Fibroblast of lung (primary cell): ENCODE measurements at regions not wholly inside any gene's neighbourhood (a gene's known extent, or its start where the extent isn't known, plus 50 kb on each side); places are given as distances from the start of the nearest gene placed in this dataset.

ENCODE experiments used
- DNase-seq, 2 donors: peaks; one replicate each; pipeline versions ENCODE4 v3.0.0 to v3.0.0-alpha.2; 2010; ENCODE audit warnings: low read depth in 2 of 2
- H2AFZ ChIP-seq: 2 replicates; pipeline ENCODE4 v1.5.1; 2012; ENCODE audit warnings: low read length, control low read depth, inconsistent platforms
- H3K27ac ChIP-seq: 2 replicates; pipeline ENCODE4 v1.5.1; 2011; ENCODE audit warnings: low read length, control low read depth; ENCODE audit not compliant: insufficient read depth
- H3K27me3 ChIP-seq: 2 replicates; pipeline ENCODE4 v1.5.1; 2011; ENCODE audit warnings: mild to moderate bottlenecking, low read length; ENCODE audit not compliant: control insufficient read depth, insufficient read depth
- H3K36me3 ChIP-seq: 2 replicates; pipeline ENCODE4 v1.5.1; 2011; ENCODE audit warnings: low read length; ENCODE audit not compliant: control insufficient read depth, insufficient read depth
- H3K4me1 ChIP-seq: 2 replicates; pipeline ENCODE4 v1.5.1; 2011; ENCODE audit warnings: low read length; ENCODE audit not compliant: control insufficient read depth, insufficient read depth; ENCODE audit errors: extremely low read depth
- H3K4me2 ChIP-seq: 2 replicates; pipeline ENCODE4 v1.5.1; 2011; ENCODE audit warnings: low read length, control low read depth; ENCODE audit not compliant: insufficient read depth; ENCODE audit errors: extremely low read depth
- H3K4me3 ChIP-seq, 4 experiments: fragments of 200-600 bp in 1 of 4; sonication (generic) in 1 of 4; replicated peaks in 1 of 4; 2 replicates each; pipeline ENCODE4 v1.5.1; 2011 to 2016; ENCODE audit warnings: low read length in 4 of 4, low read depth in 3 of 4, mild to moderate bottlenecking in 3 of 4, control low read depth in 2 of 4, inconsistent platforms in 1 of 4, mixed read lengths in 1 of 4; ENCODE audit not compliant: insufficient read depth in 1 of 4; ENCODE audit errors: control extremely low read depth in 1 of 4
- H3K79me2 ChIP-seq: 2 replicates; pipeline ENCODE4 v1.5.1; 2012; ENCODE audit warnings: mild to moderate bottlenecking, low read length, inconsistent platforms; ENCODE audit not compliant: control insufficient read depth, insufficient read depth
- H3K9ac ChIP-seq: 2 replicates; pipeline ENCODE4 v1.5.1; 2011; ENCODE audit warnings: mild to moderate bottlenecking, low read length, control low read depth; ENCODE audit not compliant: insufficient read depth
- H3K9me3 ChIP-seq: 2 replicates; pipeline ENCODE4 v1.5.1; 2012; ENCODE audit warnings: low read depth, low read length; ENCODE audit not compliant: control insufficient read depth, insufficient read depth
- H4K20me1 ChIP-seq: 2 replicates; pipeline ENCODE4 v1.5.1; 2011; ENCODE audit warnings: low read length; ENCODE audit not compliant: control insufficient read depth, insufficient read depth; ENCODE audit errors: extremely low read depth
- CTCF ChIP-seq, 2 donors: IDR thresholded peaks in 1 of 2; conservative IDR thresholded peaks in 1 of 2; 1 replicate in 1 of 2; 2 replicates in 1 of 2; pipeline ENCODE4 v1.5.1; 2011 to 2012; ENCODE audit warnings: low read length in 2 of 2, control low read depth in 1 of 2, inconsistent platforms in 1 of 2, low read depth in 1 of 2, mild to moderate bottlenecking in 1 of 2
- EZH2 ChIP-seq: IDR thresholded peaks from 2 replicates; pipeline ENCODE4 v1.5.1; 2012; ENCODE audit warnings: low read length, control low read depth, mild to moderate bottlenecking; ENCODE audit errors: missing control alignments

- Histone ChIP-seq H3K9ac (no peak overlapping the region), H3K4me3 (no peak overlapping the region), H3K36me3 (no peaks in the 10 kb centered on the region), H3K4me1 (no peaks in the 10 kb centered on the region), H3K4me2 (no peak overlapping the region), H3K79me2 (no peaks in the 10 kb centered on the region), H3K9me3 (no peaks in the 10 kb centered on the region), H4K20me1 (no peaks in the 10 kb centered on the region), H2AFZ (no peak overlapping the region), H3K27ac (no peak overlapping the region), H3K27me3 (no peaks in the 10 kb centered on the region)
- no peak for DNase-seq
- no peak for TF ChIP-seq EZH2
- TF ChIP-seq CTCF (conservative IDR thresholded peaks at IDR 0.05 in 1 of 2, IDR thresholded peaks at IDR 0.05 in 1 of 2; ENCODE audit: low read depth in 1 of 2, low read length in 2 of 2): no peak
These were observed 984.5 kb downstream of the TSN start for GRCh38 chr2:122739732-122740593.

- no peak for DNase-seq
- Histone ChIP-seq H3K79me2 (no peaks in the 10 kb centered on the region), H3K36me3 (no peaks in the 10 kb centered on the region), H2AFZ (no peak overlapping the region), H4K20me1 (no peaks in the 10 kb centered on the region), H3K9ac (no peak overlapping the region), H3K9me3 (no peaks in the 10 kb centered on the region), H3K4me3 (no peak overlapping the region), H3K4me2 (no peak overlapping the region), H3K27me3 (no peaks in the 10 kb centered on the region), H3K27ac (no peak overlapping the region), H3K4me1 (no peaks in the 10 kb centered on the region)
- TF ChIP-seq EZH2: no peak
- no peak for TF ChIP-seq CTCF (conservative IDR thresholded peaks at IDR 0.05 in 1 of 2, IDR thresholded peaks at IDR 0.05 in 1 of 2; ENCODE audit: low read depth in 1 of 2, low read length in 2 of 2)
These were observed 985.1 kb downstream of the TSN start for GRCh38 chr2:122740594-122740948.

GRCh38 chr2:122741403-122741802, 986.0 kb downstream of the TSN start:
- TF ChIP-seq EZH2: no peak
- TF ChIP-seq CTCF (conservative IDR thresholded peaks at IDR 0.05 in 1 of 2, IDR thresholded peaks at IDR 0.05 in 1 of 2; ENCODE audit: low read depth in 1 of 2, low read length in 2 of 2): no peak
- no peaks in the 10 kb centered on the region for H3K36me3 ChIP-seq
- DNase-seq: no peak

More at GRCh38 chr2:122741403-122741802, 986.0 kb downstream of the TSN start:
- no peak overlapping the region for H3K27ac ChIP-seq
- no peaks in the 10 kb centered on the region for H3K4me1 ChIP-seq
- H3K4me2 ChIP-seq: no peak overlapping the region
- no peaks in the 10 kb centered on the region for H3K9me3 ChIP-seq
- H3K4me3 ChIP-seq: no peak overlapping the region
- H4K20me1 ChIP-seq: no peaks in the 10 kb centered on the region
- H3K79me2 ChIP-seq: no peaks in the 10 kb centered on the region
- no peak overlapping the region for H3K9ac ChIP-seq
- H2AFZ ChIP-seq: no peak overlapping the region
- H3K27me3 ChIP-seq: no peaks in the 10 kb centered on the region
